ENCODE measurements at regions not wholly inside any gene's neighbourhood (a gene's known extent, or its start where the extent isn't known, plus 50 kb on each side); places are given as distances from the start of the nearest gene placed in this dataset.

DNA sequence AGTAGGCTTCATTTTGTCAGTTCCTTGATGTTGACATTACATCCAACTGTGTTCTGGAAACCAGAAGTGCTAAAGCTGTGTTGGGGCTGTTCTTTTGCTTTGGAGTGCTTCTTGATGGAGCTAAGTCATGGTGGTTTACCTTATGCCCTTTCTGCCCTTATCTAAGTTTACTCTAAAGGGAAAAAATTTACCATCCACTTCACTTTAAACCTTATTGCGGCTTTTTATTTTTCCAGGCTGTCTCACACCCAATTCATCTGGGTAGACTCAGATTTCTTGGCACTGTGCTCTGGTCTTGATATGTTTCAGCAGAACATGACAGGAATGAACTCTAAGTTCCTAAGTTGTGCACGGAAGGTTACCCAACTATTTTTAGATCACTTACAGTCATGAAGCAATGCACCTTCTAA is 104.7 kb upstream of the TTC29 start:
- Mint-ChIP-seq H3K4me3 (no peak overlapping the region), H3K9me3 (peaks cover 31% of the 10 kb centered on the region), H3K36me3 (peaks cover 9% of the 10 kb centered on the region), H3K27me3 (ENCODE audit: low read depth) (no peaks in the 10 kb centered on the region), H3K27ac (no peak overlapping the region), H3K4me1 (peaks cover 5% of the 10 kb centered on the region)
- no peak for TF ChIP-seq MXD4 (CRISPR knock-in tag; IDR thresholded peaks at IDR 0.05; ENCODE audit: borderline replicate concordance)
- TF ChIP-seq TP53 (CRISPR knock-in tag; IDR thresholded peaks at IDR 0.05), result no peak
- no peak for TF ChIP-seq TEAD4 (CRISPR knock-in tag; IDR thresholded peaks at IDR 0.05)
- TF ChIP-seq, protein P1, sequence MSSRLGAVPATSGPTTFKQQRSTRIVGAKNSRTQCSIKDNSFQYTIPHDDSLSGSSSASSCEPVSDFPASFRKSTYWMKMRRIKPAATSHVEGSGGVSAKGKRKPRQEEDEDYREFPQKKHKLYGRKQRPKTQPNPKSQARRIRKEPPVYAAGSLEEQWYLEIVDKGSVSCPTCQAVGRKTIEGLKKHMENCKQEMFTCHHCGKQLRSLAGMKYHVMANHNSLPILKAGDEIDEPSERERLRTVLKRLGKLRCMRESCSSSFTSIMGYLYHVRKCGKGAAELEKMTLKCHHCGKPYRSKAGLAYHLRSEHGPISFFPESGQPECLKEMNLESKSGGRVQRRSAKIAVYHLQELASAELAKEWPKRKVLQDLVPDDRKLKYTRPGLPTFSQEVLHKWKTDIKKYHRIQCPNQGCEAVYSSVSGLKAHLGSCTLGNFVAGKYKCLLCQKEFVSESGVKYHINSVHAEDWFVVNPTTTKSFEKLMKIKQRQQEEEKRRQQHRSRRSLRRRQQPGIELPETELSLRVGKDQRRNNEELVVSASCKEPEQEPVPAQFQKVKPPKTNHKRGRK (CRISPR knock-in tag; IDR thresholded peaks at IDR 0.05; ENCODE audit: borderline replicate concordance), result no peak
- TF ChIP-seq, protein P2, sequence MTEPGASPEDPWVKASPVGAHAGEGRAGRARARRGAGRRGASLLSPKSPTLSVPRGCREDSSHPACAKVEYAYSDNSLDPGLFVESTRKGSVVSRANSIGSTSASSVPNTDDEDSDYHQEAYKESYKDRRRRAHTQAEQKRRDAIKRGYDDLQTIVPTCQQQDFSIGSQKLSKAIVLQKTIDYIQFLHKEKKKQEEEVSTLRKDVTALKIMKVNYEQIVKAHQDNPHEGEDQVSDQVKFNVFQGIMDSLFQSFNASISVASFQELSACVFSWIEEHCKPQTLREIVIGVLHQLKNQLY (CRISPR knock-in tag; IDR thresholded peaks at IDR 0.05), result no peak
- DNase-seq (ENCODE audit: low spot score) (no peak), ATAC-seq (no peak)
- ChIA-PET CTCF (interaction anchor here (1.2 kb wide), 2 partner anchors 31 to 47 kb away, joined by 4 to 6 read pairs; no protein-coding TSS in a partner anchor), POLR2A (no interaction called here)

GRCh38 chr4:147052361-147052760 is 106.7 kb upstream of the TTC29 start:
- H3K27ac Mint-ChIP-seq, result no peak overlapping the region

GRCh38 chr4:147054228-147054872 is 108.7 kb upstream of the TTC29 start:
- peaks cover 3% of the 10 kb centered on the region for H3K36me3 Mint-ChIP-seq
- no peak for TF ChIP-seq ZNF219 (CRISPR knock-in tag; IDR thresholded peaks at IDR 0.05; ENCODE audit: borderline replicate concordance)
- no peak for TF ChIP-seq USF1 (CRISPR knock-in tag; IDR thresholded peaks at IDR 0.05)
- no peak for TF ChIP-seq FOXJ3 (CRISPR knock-in tag; IDR thresholded peaks at IDR 0.05; ENCODE audit: borderline replicate concordance)
- TF ChIP-seq ARID4B (CRISPR knock-in tag; IDR thresholded peaks at IDR 0.05; ENCODE audit: borderline replicate concordance), result no peak
- TF ChIP-seq, protein P3, sequence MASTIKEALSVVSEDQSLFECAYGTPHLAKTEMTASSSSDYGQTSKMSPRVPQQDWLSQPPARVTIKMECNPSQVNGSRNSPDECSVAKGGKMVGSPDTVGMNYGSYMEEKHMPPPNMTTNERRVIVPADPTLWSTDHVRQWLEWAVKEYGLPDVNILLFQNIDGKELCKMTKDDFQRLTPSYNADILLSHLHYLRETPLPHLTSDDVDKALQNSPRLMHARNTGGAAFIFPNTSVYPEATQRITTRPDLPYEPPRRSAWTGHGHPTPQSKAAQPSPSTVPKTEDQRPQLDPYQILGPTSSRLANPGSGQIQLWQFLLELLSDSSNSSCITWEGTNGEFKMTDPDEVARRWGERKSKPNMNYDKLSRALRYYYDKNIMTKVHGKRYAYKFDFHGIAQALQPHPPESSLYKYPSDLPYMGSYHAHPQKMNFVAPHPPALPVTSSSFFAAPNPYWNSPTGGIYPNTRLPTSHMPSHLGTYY (CRISPR knock-in tag; IDR thresholded peaks at IDR 0.05), result no peak
- no peak for TF ChIP-seq E2F5 (CRISPR knock-in tag; IDR thresholded peaks at IDR 0.05)
- TF ChIP-seq, protein P4, sequence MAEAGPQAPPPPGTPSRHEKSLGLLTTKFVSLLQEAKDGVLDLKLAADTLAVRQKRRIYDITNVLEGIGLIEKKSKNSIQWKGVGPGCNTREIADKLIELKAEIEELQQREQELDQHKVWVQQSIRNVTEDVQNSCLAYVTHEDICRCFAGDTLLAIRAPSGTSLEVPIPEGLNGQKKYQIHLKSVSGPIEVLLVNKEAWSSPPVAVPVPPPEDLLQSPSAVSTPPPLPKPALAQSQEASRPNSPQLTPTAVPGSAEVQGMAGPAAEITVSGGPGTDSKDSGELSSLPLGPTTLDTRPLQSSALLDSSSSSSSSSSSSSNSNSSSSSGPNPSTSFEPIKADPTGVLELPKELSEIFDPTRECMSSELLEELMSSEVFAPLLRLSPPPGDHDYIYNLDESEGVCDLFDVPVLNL (CRISPR knock-in tag; IDR thresholded peaks at IDR 0.05; ENCODE audit: borderline replicate concordance, low read depth), result no peak
- no peak for TF ChIP-seq HMGA2 (CRISPR knock-in tag; IDR thresholded peaks at IDR 0.05)
- POLR2A ChIA-PET, result no interaction called here
- CTCF ChIA-PET, result no interaction called here
- DNase-seq (ENCODE audit: low spot score) (no peak), ATAC-seq (no peak)
- no peak overlapping the region for H3K4me3 Mint-ChIP-seq
- no peak overlapping the region for H3K27ac Mint-ChIP-seq
- H3K4me1 Mint-ChIP-seq, result peaks cover 16% of the 10 kb centered on the region
- H3K9me3 Mint-ChIP-seq, result peaks cover 13% of the 10 kb centered on the region
- no peaks in the 10 kb centered on the region for H3K27me3 Mint-ChIP-seq (ENCODE audit: low read depth)

More at GRCh38 chr4:147052361-147052760, 106.7 kb upstream of the TTC29 start:
- H3K36me3 Mint-ChIP-seq, result peaks cover 9% of the 10 kb centered on the region
- POLR2A ChIA-PET, result no interaction called here
- DNase-seq (ENCODE audit: low spot score) (no peak), ATAC-seq (no peak)
- CTCF ChIA-PET, result no interaction called here
- no peaks in the 10 kb centered on the region for H3K27me3 Mint-ChIP-seq (ENCODE audit: low read depth)
- TF ChIP-seq TEAD1 (CRISPR knock-in tag; IDR thresholded peaks at IDR 0.05), result no peak
- peaks cover 24% of the 10 kb centered on the region for H3K9me3 Mint-ChIP-seq
- no peak overlapping the region for H3K4me3 Mint-ChIP-seq
- H3K4me1 Mint-ChIP-seq, result peaks cover 10% of the 10 kb centered on the region

Measured in WTC11 (cell line).